HepG2 (cell line): ENCODE measurements at regions not wholly inside any gene's neighbourhood (a gene's known extent, or its start where the extent isn't known, plus 50 kb on each side); places are given as distances from the start of the nearest gene placed in this dataset.
A peak's percentile ranks its signal among the peaks of the same experiment; 100 is the strongest.

Source experiments
- ASH2L ChIP-seq: fragments of 300-600, 200-600 bp; sonication (generic); IDR thresholded peaks from 2 replicates; pipeline ENCODE4 v1.7.0; 2017; ENCODE audit warnings: low read depth, mild to moderate bottlenecking, moderate library complexity, mixed read lengths, low read length; ENCODE audit not compliant: insufficient read length
- BCL3 ChIP-seq: sonication (generic); formaldehyde crosslinking; IDR thresholded peaks from 2 replicates; pipeline ENCODE4 v1.5.1; 2020; ENCODE audit warnings: mild to moderate bottlenecking, missing genetic modification reagents, moderate library complexity
- ELK4 ChIP-seq: sonication (generic); formaldehyde crosslinking; IDR thresholded peaks from 2 replicates; pipeline ENCODE4 v1.9.0; 2021; ENCODE audit warnings: missing genetic modification reagents, borderline replicate concordance
- KDM1A ChIP-seq: IDR thresholded peaks from 2 replicates; pipeline ENCODE4 v1.6.1; 2016; ENCODE audit warnings: missing compliant biosample characterization
- MAF1 ChIP-seq: sonication (generic); formaldehyde crosslinking; IDR thresholded peaks from 2 replicates; pipeline ENCODE4 v1.5.0; 2020; ENCODE audit warnings: missing genetic modification reagents, borderline replicate concordance
- NKX3-1 ChIP-seq: sonication (generic); formaldehyde crosslinking; IDR thresholded peaks from 2 replicates; pipeline ENCODE4 v1.5.0; 2020; ENCODE audit warnings: missing genetic modification reagents
- PCBP1 ChIP-seq: fragments of 200-400 bp; formaldehyde crosslinking; IDR thresholded peaks from 2 replicates; pipeline ENCODE4 v1.6.1; 2017; ENCODE audit warnings: mild to moderate bottlenecking, low read depth, low read length, borderline replicate concordance
- POGK ChIP-seq: sonication (generic); formaldehyde crosslinking; conservative IDR thresholded peaks from 2 replicates; pipeline ENCODE4 v1.8.0; 2022; ENCODE audit warnings: mild to moderate bottlenecking, moderate library complexity, missing genetic modification reagents
- SMAD9 ChIP-seq: sonication (generic); formaldehyde crosslinking; IDR thresholded peaks from 2 replicates; pipeline ENCODE4 v1.5.1; 2020; ENCODE audit warnings: mild to moderate bottlenecking, missing genetic modification reagents
- TCF7 ChIP-seq: sonication (generic); IDR thresholded peaks from 2 replicates; pipeline ENCODE4 v1.6.1; 2016; ENCODE audit warnings: antibody characterized with exemption, low read depth
- ZBTB21 ChIP-seq: sonication (generic); formaldehyde crosslinking; IDR thresholded peaks from 2 replicates; pipeline ENCODE4 v1.4.0; 2020; ENCODE audit warnings: missing genetic modification reagents
- ZC3H4 ChIP-seq: sonication (generic); formaldehyde crosslinking; IDR thresholded peaks from 2 replicates; pipeline ENCODE4 v1.4.0; 2020; ENCODE audit warnings: missing genetic modification reagents, borderline replicate concordance
- ZIK1 ChIP-seq: sonication (generic); formaldehyde crosslinking; IDR thresholded peaks from 2 replicates; pipeline ENCODE4 v1.5.0; 2020; ENCODE audit warnings: mild to moderate bottlenecking, low read depth, missing genetic modification reagents, borderline replicate concordance
- ZMYM4 ChIP-seq: sonication (generic); formaldehyde crosslinking; IDR thresholded peaks from 2 replicates; pipeline ENCODE4 v1.8.1; 2023; ENCODE audit warnings: mild to moderate bottlenecking, missing genetic modification reagents
- ZNF230 ChIP-seq: sonication (generic); formaldehyde crosslinking; IDR thresholded peaks from 2 replicates; pipeline ENCODE4 v1.4.0; 2020; ENCODE audit warnings: mild to moderate bottlenecking, missing genetic modification reagents
- ZNF274 ChIP-seq: sonication (generic); formaldehyde crosslinking; IDR thresholded peaks from 2 replicates; pipeline ENCODE4 v1.5.1; 2020; ENCODE audit warnings: mild to moderate bottlenecking, missing genetic modification reagents
- ZNF354B ChIP-seq: sonication (generic); formaldehyde crosslinking; IDR thresholded peaks from 2 replicates; pipeline ENCODE4 v1.8.0; 2022; ENCODE audit warnings: mild to moderate bottlenecking, missing genetic modification reagents
- ZNF605 ChIP-seq: sonication (generic); formaldehyde crosslinking; IDR thresholded peaks from 2 replicates; pipeline ENCODE4 v1.8.0; 2022; ENCODE audit warnings: mild to moderate bottlenecking, missing genetic modification reagents
- ZNF609 ChIP-seq: sonication (generic); formaldehyde crosslinking; IDR thresholded peaks from 2 replicates; pipeline ENCODE4 v1.4.0; 2020; ENCODE audit warnings: mild to moderate bottlenecking, missing genetic modification reagents, borderline replicate concordance
- ZNF7 ChIP-seq: IDR thresholded peaks from 2 replicates; pipeline ENCODE4 v1.6.1; 2016; ENCODE audit warnings: missing biosample characterization, missing genetic modification reagents
- ZNF792 ChIP-seq: IDR thresholded peaks from 2 replicates; pipeline ENCODE4 v1.6.1; 2016

- no peak for TF ChIP-seq ZC3H4 (CRISPR knock-in tag)
- no peak for TF ChIP-seq ZNF7
- TF ChIP-seq POGK (CRISPR knock-in tag) = no peak
- TF ChIP-seq ZNF274 (CRISPR knock-in tag) = no peak
- no peak for TF ChIP-seq NKX3-1
- peak; percentile 91 for TF ChIP-seq TCF7
- TF ChIP-seq ZIK1 (CRISPR knock-in tag) = no peak
- TF ChIP-seq PCBP1 = no peak
- peak; percentile 79; the same call in 1 of the 2 replicates for TF ChIP-seq ZNF605 (CRISPR knock-in tag)
- no peak for TF ChIP-seq ZNF230 (CRISPR knock-in tag)
- TF ChIP-seq ZNF792 = peak; percentile 49; the same call in 1 of the 2 replicates
- peak; percentile 38 for TF ChIP-seq ASH2L
- TF ChIP-seq MAF1 (CRISPR knock-in tag) = no peak
- peak; percentile 78 for TF ChIP-seq ZMYM4 (CRISPR knock-in tag)
- TF ChIP-seq ZNF354B (CRISPR knock-in tag) = no peak
- TF ChIP-seq SMAD9 (CRISPR knock-in tag) = no peak
- TF ChIP-seq KDM1A (CRISPR knock-in tag) = peak; percentile 62; the same call in 1 of the 2 replicates
- peak; percentile 72; the same call in 1 of the 2 replicates for TF ChIP-seq ZNF609 (CRISPR knock-in tag)
- TF ChIP-seq ZBTB21 (CRISPR knock-in tag) = no peak
- TF ChIP-seq ELK4 = no peak
- TF ChIP-seq BCL3 (CRISPR knock-in tag) = no peak
Measured at GRCh38 chr7:45973725-45974532, 52.9 kb upstream of the IGFBP3 start (continued).
